H1 (cell line): ENCODE measurements at regions not wholly inside any gene's neighbourhood (a gene's known extent, or its start where the extent isn't known, plus 50 kb on each side); places are given as distances from the start of the nearest gene placed in this dataset.

ENCODE experiments used
- CTCF ChIA-PET: fragments of 300-600 bp; sonication (Branson Sonifier 250); formaldehyde crosslinking; loops from one replicate; lab custom pipeline; 2021; ENCODE audit not compliant: partially characterized antibody; lab: Charles Lee
- POLR2A ChIA-PET: fragments of 300-600 bp; sonication (Branson Sonifier 250); formaldehyde crosslinking; loops from one replicate; lab custom pipeline; 2021; ENCODE audit warnings: inconsistent platforms; ENCODE audit not compliant: partially characterized antibody; lab: Charles Lee
- DNase-seq, 2 experiments: peaks; one replicate each; pipeline versions ENCODE4 v3.0.0 to v3.0.0-alpha.2; 2010 to 2022; ENCODE audit warnings: low spot score in 2 of 2, low read depth in 1 of 2, mixed read lengths in 1 of 2
- FAIRE-seq: peaks from 2 replicates; lab custom pipeline; 2011; peaks lifted over from hg19 to GRCh38; lab: Jason Lieb, UNC
- H2AFZ ChIP-seq: 2 replicates; pipeline ENCODE4 v1.8.1; 2012; ENCODE audit warnings: low read length, inconsistent platforms
- H2AK5ac ChIP-seq: 2 replicates; pipeline ENCODE4 v1.6.1; 2013; ENCODE audit warnings: low read depth, low read length
- H2BK120ac ChIP-seq: replicated peaks from 2 replicates; pipeline ENCODE3; 2013; ENCODE audit warnings: low read depth, low read length, inconsistent platforms
- H2BK12ac ChIP-seq: 2 replicates; pipeline ENCODE4 v1.6.1; 2013; ENCODE audit warnings: low read depth, low read length
- H2BK15ac ChIP-seq: 2 replicates; pipeline ENCODE4 v1.6.1; 2013; ENCODE audit warnings: low read length
- H2BK20ac ChIP-seq: 2 replicates; pipeline ENCODE4 v1.6.1; 2013; ENCODE audit warnings: low read length
- H2BK5ac ChIP-seq: 2 replicates; pipeline ENCODE4 v1.6.1; 2013; ENCODE audit warnings: low read depth, low read length
- H3K14ac ChIP-seq: 2 replicates; pipeline ENCODE4 v1.6.1; 2013; ENCODE audit warnings: inconsistent platforms; ENCODE audit not compliant: insufficient read length
- H3K18ac ChIP-seq: 2 replicates; pipeline ENCODE4 v1.6.1; 2013; ENCODE audit warnings: low read length; ENCODE audit errors: extremely low read depth
- H3K23ac ChIP-seq: 2 replicates; pipeline ENCODE4 v1.6.1; 2013; ENCODE audit warnings: inconsistent platforms; ENCODE audit not compliant: insufficient read length
- H3K23me2 ChIP-seq: 2 replicates; pipeline ENCODE4 v1.6.1; 2013; ENCODE audit warnings: low read depth, low read length
- H3K27ac ChIP-seq: 2 replicates; pipeline ENCODE4 v1.6.1; 2011; ENCODE audit warnings: low read depth, low read length, inconsistent platforms
- H3K27me3 ChIP-seq, 4 experiments: replicated peaks in 1 of 4; 1 replicate in 1 of 4; 2 replicates in 3 of 4; pipeline versions ENCODE4 v1.6.1 to v1.8.1; 2011 to 2013; ENCODE audit warnings: low read length in 3 of 4, mild to moderate bottlenecking in 3 of 4, inconsistent platforms in 2 of 4, mixed read lengths in 2 of 4, moderate library complexity in 1 of 4; ENCODE audit not compliant: control insufficient read depth in 3 of 4, insufficient read depth in 3 of 4; ENCODE audit errors: extremely low read depth in 1 of 4
- H3K36me3 ChIP-seq, 4 experiments: 2 replicates each; pipeline versions ENCODE4 v1.6.1 to v1.8.1; 2011 to 2013; ENCODE audit warnings: mild to moderate bottlenecking in 4 of 4, low read length in 3 of 4, moderate library complexity in 2 of 4, control low read depth in 1 of 4, inconsistent platforms in 1 of 4; ENCODE audit not compliant: insufficient read depth in 4 of 4, control insufficient read depth in 2 of 4
- H3K4ac ChIP-seq: replicated peaks from 2 replicates; pipeline ENCODE3; 2013; ENCODE audit warnings: low read length, low read depth, mixed read lengths, inconsistent platforms; ENCODE audit not compliant: insufficient read length
- H3K4me1 ChIP-seq, 4 experiments: replicated peaks in 1 of 4; 1 replicate in 1 of 4; 2 replicates in 3 of 4; pipeline versions ENCODE4 v1.6.1 to v1.8.1; 2011 to 2013; ENCODE audit warnings: low read length in 3 of 4, inconsistent platforms in 2 of 4, mixed read lengths in 1 of 4; ENCODE audit not compliant: insufficient read depth in 4 of 4, control insufficient read depth in 3 of 4
- H3K4me2 ChIP-seq, 2 experiments: 2 replicates each; pipeline versions ENCODE4 v1.6.1 to v1.8.1; 2011 to 2013; ENCODE audit warnings: low read depth in 2 of 2, low read length in 2 of 2, control low read depth in 1 of 2, inconsistent platforms in 1 of 2, mild to moderate bottlenecking in 1 of 2; ENCODE audit not compliant: insufficient read depth in 1 of 2
- H3K4me3 ChIP-seq, 4 experiments: fragments of 200-600, 300-600 bp in 1 of 4; sonication (generic), shearing (Covaris generic), sonication (Bioruptor Twin) in 1 of 4; 2 replicates each; pipeline versions ENCODE4 v1.5.1 to v1.8.1; 2011 to 2016; ENCODE audit warnings: low read length in 4 of 4, low read depth in 3 of 4, control low read depth in 2 of 4, inconsistent platforms in 2 of 4, mild to moderate bottlenecking in 2 of 4, mixed read lengths in 1 of 4, moderate library complexity in 1 of 4; ENCODE audit not compliant: insufficient read depth in 2 of 4; ENCODE audit errors: extremely low read depth in 1 of 4
- H3K56ac ChIP-seq: replicated peaks from 2 replicates; pipeline ENCODE3; 2013; ENCODE audit warnings: low read depth, mild to moderate bottlenecking, mixed read lengths, low read length, inconsistent platforms; ENCODE audit not compliant: insufficient read length
- H3K79me1 ChIP-seq: 2 replicates; pipeline ENCODE4 v1.6.1; 2013; ENCODE audit warnings: low read depth, low read length, control low read depth
- H3K79me2 ChIP-seq, 2 experiments: 2 replicates each; pipeline versions ENCODE4 v1.6.1 to v1.8.1; 2012 to 2013; ENCODE audit warnings: low read length in 2 of 2, mild to moderate bottlenecking in 2 of 2, inconsistent platforms in 1 of 2; ENCODE audit not compliant: insufficient read depth in 2 of 2, control insufficient read depth in 1 of 2
- H3K9ac ChIP-seq, 4 experiments: replicated peaks in 1 of 4; 1 replicate in 1 of 4; 2 replicates in 3 of 4; pipeline versions ENCODE4 v1.6.1 to v1.8.1; 2011 to 2013; ENCODE audit warnings: low read depth in 3 of 4, low read length in 3 of 4, control low read depth in 2 of 4, mild to moderate bottlenecking in 2 of 4, moderate library complexity in 2 of 4, inconsistent platforms in 1 of 4; ENCODE audit errors: extremely low read depth in 1 of 4
- H3K9me3 ChIP-seq, 2 experiments: 2 replicates each; pipeline versions ENCODE4 v1.6.1 to v1.8.1; 2012 to 2013; ENCODE audit warnings: mild to moderate bottlenecking in 2 of 2, moderate library complexity in 2 of 2, control low read depth in 1 of 2, inconsistent platforms in 1 of 2, low read depth in 1 of 2, low read length in 1 of 2, mixed read lengths in 1 of 2; ENCODE audit not compliant: insufficient read depth in 2 of 2
- H4K20me1 ChIP-seq, 2 experiments: replicated peaks in 1 of 2; 2 replicates each; pipeline versions ENCODE3 to v1.8.1; 2011 to 2013; ENCODE audit warnings: inconsistent platforms in 2 of 2, low read length in 2 of 2, mild to moderate bottlenecking in 1 of 2; ENCODE audit not compliant: insufficient read depth in 2 of 2, control insufficient read depth in 1 of 2
- H4K5ac ChIP-seq: 2 replicates; pipeline ENCODE4 v1.6.1; 2013; ENCODE audit warnings: low read length, low read depth, mixed read lengths, inconsistent platforms; ENCODE audit not compliant: insufficient read length
- H4K8ac ChIP-seq: 2 replicates; pipeline ENCODE4 v1.8.0; 2013; ENCODE audit warnings: mild to moderate bottlenecking, moderate library complexity, low read length, inconsistent platforms; ENCODE audit not compliant: insufficient read depth; ENCODE audit errors: extremely low read depth
- H4K91ac ChIP-seq: replicated peaks from 2 replicates; pipeline ENCODE3; 2013; ENCODE audit warnings: low read length, mixed read lengths, inconsistent platforms; ENCODE audit not compliant: insufficient read length
- KDM1A ChIP-seq: fragments of 200-600, 300-600 bp; sonication (generic); IDR thresholded peaks from 2 replicates; pipeline ENCODE4 v1.7.1; 2016; ENCODE audit warnings: mild to moderate bottlenecking, low read length, borderline replicate concordance
- SIX5 ChIP-seq: IDR thresholded peaks from 2 replicates; pipeline ENCODE4 v1.6.1; 2011; ENCODE audit warnings: mild to moderate bottlenecking, low read depth, low read length
- TBP ChIP-seq: IDR thresholded peaks from 2 replicates; pipeline ENCODE4 v1.6.1; 2011; ENCODE audit warnings: low read depth, low read length, improper control_type of control experiment
- WGBS, 2 experiments: shearing (Covaris generic) in 1 of 2; methylation state at CpG; one replicate each; pipeline versions ENCODE4 v1.1.6 to v1.1.7; 2013 to 2015; ENCODE audit warnings: low lambda C conversion rate in 2 of 2, mixed read lengths in 2 of 2, inconsistent platforms in 1 of 2, low coverage in 1 of 2, missing lambda C conversion rate in 1 of 2; ENCODE audit not compliant: insufficient replicate concordance in 2 of 2, insufficient coverage in 1 of 2, insufficient read length in 1 of 2; ENCODE audit errors: extremely low coverage in 1 of 2, missing lambda C conversion rate in 1 of 2; 5-methylcytosine and 5-hydroxymethylcytosine counted together

GRCh38 chr14:48914921-48915320, 671.3 kb downstream of the RPS29 start:
- Histone ChIP-seq H3K9ac (no peak overlapping the region), H3K79me2 (no peaks in the 10 kb centered on the region), H2BK12ac (no peak overlapping the region), H3K9me3 (no peaks in the 10 kb centered on the region), H3K36me3 (no peaks in the 10 kb centered on the region), H2BK15ac (no peak overlapping the region), H2BK120ac (no peak overlapping the region), H3K27me3 (no peaks in the 10 kb centered on the region), H2BK20ac (no peak overlapping the region), H3K27ac (no peak overlapping the region), H3K79me1 (no peaks in the 10 kb centered on the region), H3K56ac (no peak overlapping the region), H2AFZ (no peak overlapping the region), H4K8ac (no peak overlapping the region), H2AK5ac (no peak overlapping the region), H3K4me3 (no peak overlapping the region), H3K4ac (no peak overlapping the region), H3K18ac (no peak overlapping the region), H3K4me2 (no peak overlapping the region), H4K20me1 (no peaks in the 10 kb centered on the region), H3K14ac (no peak overlapping the region), H3K23me2 (no peaks in the 10 kb centered on the region), H4K91ac (no peak overlapping the region), H2BK5ac (no peak overlapping the region), H3K23ac (no peak overlapping the region), H3K4me1 (no peaks in the 10 kb centered on the region), H4K5ac (no peak overlapping the region)
- CTCF ChIA-PET = no interaction called here
- TF ChIP-seq SIX5 (no peak), TBP (no peak), KDM1A (no peak)
- DNase-seq (no peak), FAIRE-seq (no peak)
- POLR2A ChIA-PET = no interaction called here
- 91% methylated on average over 4 of the region's 4 CpGs; no CpG with 5 or more reads in 1 of the 2 experiments for WGBS, 2 experiments
